ENCODE measurements at regions not wholly inside any gene's neighbourhood (a gene's known extent, or its start where the extent isn't known, plus 50 kb on each side); places are given as distances from the start of the nearest gene placed in this dataset.

DNA sequence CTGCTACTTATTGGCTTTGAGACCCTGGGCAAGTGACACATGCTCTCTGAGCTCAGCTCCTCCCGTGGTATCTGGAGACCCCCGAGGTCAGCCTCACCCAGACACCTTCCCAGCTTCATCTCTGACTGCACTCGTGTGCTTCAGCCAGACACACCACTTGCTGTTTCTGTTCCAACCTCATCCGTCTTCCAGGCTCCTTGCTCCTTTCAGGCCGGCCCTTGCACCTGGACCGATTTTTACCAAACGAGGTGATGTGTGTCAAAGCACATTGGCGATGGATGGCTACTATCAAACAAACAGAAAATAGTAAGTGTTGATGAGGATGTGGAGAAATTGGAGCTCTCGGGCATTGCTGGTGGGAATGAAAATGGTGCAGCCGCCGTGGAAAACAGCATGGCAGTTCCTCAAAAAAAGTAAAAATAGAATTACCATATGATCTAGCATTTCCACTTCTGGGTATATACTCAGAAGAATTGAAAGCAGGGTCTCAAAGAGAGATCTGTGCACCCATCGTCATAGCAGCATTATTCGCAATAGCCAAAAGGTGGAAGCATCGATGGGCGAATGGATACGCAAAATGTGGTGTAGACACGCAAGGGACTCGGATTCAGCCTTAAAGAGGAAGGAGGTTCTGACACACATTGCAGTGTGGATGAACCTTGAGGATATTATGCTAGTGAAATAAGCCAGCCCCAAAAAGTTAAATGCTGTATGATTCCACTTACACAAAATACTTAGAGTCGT is 96.1 kb upstream of the IER5L start:
- DNase-seq (ENCODE audit: low spot score) (no peak), FAIRE-seq (no peak)

DNA sequence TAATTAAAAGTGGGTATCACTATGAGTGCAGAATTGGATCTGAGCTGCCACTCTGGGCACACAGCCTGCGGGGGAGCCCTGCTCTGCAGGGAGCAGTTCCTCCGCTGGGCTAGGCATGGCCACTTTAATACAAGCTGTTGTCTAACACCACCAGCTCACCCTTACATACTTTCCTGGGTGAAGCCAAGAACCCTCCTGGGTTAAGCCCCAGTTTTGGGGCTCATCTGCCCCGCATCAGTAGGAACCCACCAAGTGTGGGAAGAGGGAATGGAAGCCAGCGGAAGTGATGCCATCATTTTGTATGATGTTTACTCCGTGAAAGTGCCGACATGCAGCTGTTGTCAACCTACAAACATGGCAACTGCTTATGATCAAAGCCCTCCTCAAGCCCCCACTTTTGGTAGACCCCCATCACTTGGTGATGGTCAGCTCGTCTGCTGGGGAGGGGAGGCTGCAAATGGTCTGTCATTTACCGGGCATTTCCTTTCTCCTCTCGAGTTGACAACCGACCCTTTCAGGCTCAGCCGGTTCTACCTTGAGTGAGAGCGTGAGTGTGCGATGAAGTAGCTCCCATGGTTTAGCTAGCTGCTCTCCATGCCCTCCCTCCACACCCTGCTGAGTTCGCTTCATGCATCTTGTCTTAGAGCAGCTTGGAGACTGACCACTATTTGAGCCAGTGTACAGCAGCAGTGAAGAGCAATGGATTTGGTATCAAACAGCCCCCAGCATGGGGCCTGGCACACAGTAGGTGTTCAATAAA is 95.3 kb upstream of the IER5L start:
- FAIRE-seq (no peak), DNase-seq (ENCODE audit: low spot score) (no peak)

DNA sequence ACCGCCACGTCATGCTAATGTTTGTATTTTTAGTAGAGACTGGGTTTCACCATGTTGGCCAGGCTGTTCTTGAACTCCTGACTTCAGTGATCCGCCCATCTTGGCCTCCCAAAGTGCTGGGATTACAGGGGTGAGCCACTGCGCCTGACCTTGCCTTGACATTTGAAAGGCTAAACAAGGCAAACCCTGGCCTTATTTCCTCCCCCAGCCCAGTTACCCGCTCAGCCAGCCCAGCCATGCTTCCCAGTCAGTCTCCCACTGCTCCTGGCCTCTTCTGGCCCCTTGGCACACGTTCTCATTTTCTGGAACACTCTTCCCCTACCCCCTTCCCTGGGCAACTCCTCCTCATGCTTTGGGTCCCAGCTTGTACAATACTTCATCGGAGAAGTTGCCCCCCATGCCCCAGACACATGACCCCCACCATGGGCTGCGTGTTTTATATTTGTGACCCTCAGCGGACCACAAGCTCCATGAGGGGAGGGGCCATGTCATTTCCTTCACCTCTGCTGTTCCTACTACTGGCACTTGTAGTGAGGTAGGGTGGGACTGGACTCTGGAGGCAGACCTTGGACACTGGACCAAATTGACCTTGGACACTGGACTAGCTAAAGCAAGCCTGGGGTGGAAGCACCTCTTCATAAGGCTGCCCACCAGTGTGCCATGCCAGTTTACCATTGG is 94.4 kb upstream of the IER5L start:
- FAIRE-seq (no peak), DNase-seq (ENCODE audit: low spot score) (no peak)

DNA sequence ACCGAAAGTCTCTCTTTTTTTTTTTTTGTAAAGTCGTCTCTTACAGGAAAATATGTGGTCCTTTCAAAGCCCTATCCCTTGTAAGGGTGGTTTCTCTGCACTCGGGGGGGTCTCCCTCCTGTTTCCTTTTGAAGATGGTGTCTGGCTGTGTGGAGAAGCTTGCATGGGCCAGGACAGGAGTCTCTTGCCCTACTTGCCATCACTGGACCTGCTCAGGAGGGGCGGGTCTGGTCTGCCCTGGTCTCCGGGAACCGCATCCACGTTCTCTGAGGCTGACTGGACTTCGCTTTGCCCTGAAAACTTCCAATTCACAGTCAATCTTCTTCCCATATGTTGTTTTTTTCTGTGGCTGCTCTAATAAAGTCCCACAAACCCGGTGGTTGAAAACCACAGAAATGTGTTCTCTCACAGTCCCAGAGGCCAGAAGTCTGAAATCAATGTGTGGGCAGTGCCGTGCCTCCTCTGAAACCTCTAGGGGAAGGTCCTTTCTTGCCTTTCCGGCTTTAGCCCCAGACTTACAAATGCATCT is 92.9 kb upstream of the IER5L start:
- FAIRE-seq: no peak
- DNase-seq (ENCODE audit: low spot score): peak; percentile 57

DNA sequence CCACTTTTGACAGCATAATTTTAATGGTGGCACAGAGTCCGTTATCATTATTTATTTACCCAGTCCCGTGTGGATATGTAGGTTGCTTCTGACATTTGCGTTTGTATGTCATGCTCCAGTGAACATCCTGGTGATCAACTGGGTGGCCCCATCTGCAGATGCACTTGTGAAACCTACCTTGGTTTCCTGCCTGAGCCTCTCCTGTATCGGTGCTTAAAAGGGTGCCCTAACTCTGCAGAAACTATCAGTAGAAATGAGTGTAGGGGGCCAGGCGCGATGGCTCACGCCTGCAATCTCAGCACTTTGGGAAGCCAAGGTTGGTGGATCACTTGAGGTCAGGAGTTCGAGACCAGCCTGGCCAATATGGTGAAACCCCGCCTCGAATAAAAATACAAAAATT is 92.1 kb upstream of the IER5L start:
- DNase-seq (ENCODE audit: low spot score): no peak
- FAIRE-seq: no peak

DNA sequence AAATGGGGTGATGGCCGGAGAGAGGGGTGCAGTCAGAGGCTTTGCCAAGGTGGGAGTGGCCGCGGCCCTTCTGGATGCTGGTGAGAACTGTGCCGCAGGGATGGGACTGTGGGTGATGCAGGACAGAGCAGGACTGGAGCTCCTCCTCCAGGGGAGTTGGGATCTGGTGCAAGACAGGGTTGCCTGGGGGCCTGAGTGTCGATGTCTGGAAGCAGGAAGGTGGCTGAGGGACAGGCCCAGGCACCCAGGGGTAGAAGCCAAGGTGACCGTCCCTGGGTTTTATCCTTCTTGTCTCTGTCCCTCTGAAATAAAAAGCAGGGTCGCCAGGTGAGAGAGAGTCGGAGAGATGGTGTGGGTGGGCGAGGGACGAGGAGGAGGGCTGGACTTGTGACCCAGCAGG is 89.1 kb upstream of the IER5L start:
- DNase-seq (ENCODE audit: low spot score) (no peak), FAIRE-seq (no peak)

DNA sequence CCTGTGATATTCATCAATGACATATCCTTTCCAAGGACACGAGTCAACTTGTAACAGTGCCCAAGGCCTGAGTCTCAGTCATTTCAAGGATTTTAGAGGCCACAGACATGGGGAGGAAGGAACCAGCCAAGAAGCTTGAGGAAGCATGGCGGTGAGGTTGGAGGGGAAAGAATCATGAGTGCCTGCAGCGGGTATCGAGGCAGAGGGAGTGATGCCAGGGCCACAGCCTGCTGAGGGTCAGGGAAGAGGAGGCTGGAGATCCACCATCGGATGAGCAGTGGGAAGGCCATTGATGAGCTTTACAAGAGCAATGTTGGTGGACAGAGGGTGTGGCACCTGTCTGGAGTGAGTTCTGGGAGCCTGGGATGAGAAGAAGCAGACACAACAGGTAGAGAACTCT is 88.5 kb upstream of the IER5L start:
- DNase-seq (ENCODE audit: low spot score): no peak
- no peak for FAIRE-seq

DNA sequence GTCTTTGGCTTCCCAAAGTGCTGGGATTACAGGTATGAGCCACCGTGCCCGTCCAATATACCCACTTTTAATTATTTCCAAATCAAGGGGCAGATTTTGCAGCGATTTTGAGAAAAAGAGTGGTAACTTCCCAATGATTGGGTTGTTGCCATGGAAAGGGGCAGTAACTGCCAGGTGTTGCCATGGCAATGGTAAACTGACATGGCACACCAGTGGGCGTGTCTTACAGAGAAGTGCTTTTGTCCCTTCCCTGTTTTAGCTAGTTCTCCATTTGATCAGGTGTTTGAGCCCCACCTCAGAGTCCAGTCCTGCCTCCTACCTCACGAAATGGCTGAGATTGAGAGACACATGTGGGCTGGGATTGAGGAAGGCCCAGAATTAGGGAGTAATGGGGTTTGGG is 86.3 kb upstream of the IER5L start:
- FAIRE-seq (no peak), DNase-seq (ENCODE audit: low spot score) (no peak)

DNA sequence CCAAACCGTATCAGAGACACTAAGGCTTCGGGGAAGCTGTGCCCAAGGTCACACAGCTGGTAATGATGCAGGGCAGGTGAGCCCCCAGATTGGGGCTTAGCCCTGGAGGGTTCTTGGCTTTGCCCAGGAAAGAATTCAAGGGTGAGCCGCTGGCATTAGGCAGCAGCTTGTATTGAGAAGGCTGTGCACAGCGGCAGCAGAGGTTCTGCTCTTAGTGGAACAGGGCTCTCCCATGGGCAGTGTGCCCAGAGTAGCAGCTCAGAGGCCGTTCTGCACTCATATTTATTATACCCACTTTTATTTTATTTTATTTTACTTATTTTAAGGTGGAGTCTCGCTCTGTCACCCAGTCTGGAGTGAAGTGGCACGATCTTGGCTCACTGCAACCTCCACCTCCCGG is 85.8 kb upstream of the IER5L start:
- no peak for DNase-seq (ENCODE audit: low spot score)
- FAIRE-seq: no peak

DNA sequence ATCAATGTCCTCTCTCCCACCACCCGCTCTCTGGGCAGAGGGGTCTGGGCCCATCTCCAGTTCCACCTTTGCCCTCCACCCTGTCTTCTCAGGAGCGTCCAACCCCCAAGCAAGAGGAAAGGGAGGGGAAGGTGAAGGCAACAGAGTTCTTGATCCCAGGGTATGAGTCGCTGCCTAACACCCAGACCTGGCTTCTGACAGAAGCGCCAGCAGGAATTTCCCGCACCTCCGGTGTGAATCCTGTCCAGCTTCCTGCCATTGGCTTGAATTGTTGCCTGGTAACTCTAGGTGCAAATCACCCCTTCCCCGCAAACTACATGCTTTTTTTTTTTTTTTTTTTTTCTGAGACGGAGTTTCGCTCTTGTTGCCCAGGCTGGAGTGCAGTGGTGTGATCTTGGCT is 84.2 kb upstream of the IER5L start:
- FAIRE-seq (no peak), DNase-seq (ENCODE audit: low spot score) (no peak)

DNA sequence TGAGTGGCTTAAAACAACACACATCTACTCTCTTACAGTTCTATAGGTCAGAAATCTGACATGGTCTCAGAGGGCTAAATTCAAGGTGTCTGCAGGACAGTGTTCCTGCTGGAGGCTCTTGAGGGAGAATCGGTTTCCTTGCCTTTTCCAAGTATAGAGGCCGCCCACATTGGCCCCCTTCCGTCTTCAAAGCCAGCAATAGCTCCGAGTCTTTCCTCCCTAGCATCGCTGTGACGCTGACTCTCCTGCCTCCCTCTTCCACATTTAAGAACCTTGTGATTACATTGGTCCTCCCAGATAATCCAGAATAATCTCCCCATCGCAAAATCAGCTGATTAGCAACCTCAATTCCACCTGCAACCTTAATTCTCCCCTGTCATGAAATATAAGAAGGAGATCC is 81.3 kb upstream of the IER5L start:
- DNase-seq (ENCODE audit: low spot score) (no peak), FAIRE-seq (no peak)

DNA sequence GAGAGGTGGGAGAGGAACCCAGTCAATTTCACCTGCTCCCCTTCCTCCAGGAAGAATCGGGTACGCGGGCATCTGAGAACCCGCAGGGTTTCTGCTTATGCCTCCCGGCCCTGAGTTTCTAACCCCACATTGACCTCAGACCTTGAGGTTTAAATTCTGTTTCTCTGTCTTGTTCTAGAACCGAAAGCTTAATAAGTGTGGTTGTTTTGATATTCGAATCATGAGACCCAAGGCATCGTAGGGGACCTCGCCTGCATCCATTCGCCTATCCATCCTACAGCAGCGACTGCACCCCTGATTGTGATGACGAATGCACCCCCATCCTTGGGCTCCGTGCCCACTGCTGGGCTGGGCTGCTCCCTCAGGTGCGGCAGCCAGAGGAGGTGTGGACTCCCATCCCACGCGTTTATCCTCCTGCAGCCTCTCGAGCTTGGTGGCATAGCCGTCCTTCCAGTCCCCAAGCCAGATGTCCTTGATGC is 80.8 kb upstream of the IER5L start:
- FAIRE-seq: no peak

DNA sequence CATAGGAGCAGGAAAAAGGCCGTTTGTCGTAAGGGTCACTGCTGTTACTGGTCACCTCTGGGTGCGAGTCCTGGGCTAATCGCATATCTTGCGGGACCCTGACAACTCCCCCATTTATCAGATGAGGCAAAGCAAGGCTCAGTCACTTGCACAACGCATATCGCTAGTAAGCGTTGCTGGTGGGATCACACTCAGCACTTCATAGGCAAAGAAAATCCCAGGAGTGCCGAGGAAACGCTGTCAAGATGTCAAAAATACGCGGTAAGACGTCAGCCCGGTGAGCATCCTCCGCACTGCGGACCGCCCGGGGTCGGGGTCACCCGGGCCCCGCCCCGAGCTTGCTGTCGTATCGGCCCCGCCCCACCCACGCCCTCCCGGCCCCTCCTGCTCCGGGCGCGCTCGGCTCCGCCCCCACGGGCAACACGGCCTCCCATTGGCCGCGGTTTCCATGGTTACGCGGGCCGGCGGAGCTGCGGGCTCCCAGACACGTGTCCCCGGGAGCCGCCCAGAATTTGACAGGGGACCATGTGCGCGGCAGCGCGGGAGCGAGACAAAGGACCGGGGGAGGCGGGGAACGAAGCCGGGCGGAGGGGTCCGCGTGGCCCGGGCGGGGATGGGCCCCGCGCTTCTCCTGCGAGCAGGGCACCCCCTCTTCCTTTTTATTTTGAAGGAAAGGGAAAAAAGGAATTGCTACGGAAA is 80.2 kb upstream of the IER5L start:
- peak; percentile 44 for DNase-seq (ENCODE audit: low spot score)
- FAIRE-seq: no peak

More for the DNA sequence above, 80.8 kb upstream of the IER5L start:
- no peak for DNase-seq (ENCODE audit: low spot score)

DNA sequence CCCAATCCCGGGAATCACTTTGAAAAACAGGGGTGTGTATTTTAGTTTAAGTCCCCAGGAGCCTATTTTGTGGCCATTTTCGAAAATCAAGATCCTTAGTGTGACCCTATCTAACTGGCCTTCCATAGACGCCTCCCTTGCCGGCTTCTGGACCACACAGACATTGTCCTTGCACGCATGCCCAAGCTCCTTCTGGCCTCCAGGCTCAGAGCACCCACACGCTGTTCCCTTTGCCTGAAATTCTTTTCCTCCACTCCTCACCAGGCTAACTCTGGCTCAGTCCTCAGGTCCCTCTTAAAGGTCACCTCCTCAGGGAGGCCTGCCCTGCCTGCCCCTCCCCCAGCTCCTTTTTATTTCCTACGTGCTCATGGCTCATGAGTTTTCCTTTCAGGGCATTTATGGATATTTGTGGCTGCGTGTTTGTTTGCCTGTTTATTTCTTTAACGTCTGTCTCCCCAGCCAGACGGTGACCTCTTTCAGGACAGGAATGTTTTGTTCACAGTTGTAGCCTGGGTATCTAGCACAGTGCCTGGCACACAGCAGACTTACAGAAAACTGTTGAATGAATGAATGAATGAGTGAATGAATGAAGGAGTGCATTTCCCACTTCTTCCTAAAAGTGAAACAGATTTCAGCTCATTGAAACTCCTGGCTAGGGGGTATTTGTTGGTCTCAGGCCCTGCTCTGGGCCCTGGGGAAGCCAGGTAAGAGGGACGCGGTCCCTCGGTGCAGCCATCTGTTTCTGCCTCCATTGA is 79.1 kb upstream of the IER5L start:
- FAIRE-seq (no peak), DNase-seq (ENCODE audit: low spot score) (no peak)

DNA sequence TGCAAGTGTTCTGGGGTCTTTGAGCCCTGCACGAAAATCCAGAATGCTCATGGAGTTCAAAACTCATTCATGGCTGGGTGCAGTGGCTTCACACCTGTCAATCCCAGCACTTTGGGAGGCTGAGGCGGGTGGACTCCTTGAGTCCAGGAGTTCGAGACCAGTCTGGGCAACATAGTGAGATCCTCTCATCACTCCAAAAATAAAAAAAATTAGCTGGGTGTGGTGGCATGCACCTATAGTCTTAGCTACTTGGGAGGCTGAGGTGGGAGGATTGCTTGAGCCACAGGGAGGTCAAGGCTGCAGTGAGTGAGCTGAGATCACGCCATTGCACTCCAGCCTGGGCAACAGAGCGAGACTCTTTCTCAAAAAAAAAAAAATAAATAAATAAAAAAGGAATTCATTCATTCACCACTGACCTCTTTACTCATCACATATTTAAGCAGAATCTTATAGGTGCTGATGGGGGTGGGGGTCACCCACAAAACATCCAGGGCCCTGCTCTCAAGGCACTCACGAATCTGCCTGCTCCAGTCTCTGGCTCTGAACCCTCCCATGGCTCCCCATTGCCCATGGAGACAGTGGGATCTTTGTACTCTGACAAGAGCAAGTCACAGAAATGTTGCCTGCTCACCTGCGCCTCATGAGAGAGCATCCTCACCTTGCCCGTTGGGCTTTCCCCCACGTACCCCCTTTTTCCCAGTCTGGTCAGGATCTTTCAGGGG is 76.7 kb upstream of the IER5L start:
- DNase-seq (ENCODE audit: low spot score) (no peak), FAIRE-seq (no peak)

DNA sequence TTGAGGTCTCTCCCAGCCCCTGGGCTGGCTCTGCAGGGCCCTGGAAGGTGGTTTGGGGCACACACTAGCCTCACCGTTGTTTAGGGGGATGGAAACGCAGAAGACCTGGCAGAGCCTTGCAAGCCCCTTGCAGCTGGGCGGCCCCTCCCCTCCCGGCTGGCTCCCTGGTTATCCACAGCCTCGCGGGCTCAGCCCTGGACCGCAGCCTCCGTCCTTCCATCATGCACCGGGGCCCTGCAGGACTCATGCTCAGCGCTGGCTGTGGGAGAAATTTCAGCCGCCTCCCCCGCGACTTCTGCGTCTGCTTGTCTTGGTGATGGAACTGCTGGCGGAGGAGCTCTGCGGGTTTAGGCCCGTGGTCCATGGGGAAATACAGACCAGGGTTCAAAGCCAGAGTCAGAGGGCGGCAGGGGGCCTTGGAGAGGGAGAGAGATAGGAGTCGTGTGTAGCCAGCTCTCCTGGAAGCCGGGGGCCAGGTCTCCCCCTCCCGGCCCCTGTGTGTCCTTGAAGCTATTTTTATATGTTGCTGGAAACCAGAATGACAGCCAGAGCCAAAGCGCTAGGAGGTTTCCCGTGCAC is 75.8 kb upstream of the IER5L start:
- DNase-seq (ENCODE audit: low spot score): no peak
- FAIRE-seq: no peak

DNA sequence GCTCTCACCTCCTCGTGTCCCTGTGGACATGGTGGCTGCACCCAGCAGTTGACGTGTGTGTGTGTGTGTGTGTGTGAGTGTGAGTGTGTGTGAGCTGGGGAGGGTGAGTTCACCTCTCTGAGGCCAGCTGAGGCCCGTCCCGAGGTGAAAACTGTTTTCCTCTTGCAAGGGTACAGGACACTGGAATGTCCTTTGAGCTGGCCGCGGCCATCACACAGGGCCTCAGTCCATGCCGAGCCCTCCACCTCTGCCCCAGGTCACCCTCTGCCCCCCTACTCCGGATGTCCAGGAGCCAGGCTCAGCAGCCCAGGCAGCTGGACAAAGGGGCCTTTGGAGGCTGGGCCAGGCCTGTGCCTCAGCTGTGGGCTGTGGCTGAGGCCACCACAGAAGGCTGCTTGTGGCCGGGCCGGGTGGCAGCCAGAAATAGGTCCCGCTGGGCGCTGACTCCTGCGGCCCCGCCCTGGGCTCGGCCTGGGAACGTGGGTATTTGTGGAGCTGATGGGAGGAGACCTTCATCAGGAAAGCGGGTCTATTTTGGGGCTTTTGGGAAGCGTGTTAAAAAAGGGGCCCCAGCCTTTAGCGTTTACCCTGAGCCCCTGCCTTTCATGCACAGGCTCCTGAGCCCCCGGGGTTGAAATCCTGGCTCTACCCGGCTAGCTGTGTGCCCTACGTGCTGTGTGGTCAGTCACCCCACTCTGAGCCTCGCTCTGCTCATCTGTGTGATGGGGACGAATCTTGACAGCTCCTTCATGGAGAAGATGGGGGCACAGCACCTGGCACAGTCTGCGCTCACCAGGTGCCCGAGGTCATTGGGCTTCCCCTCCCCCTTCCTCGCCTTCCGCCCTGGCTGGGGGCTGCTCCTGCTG is 75.1 kb upstream of the IER5L start:
- FAIRE-seq (no peak), DNase-seq (ENCODE audit: low spot score) (no peak)

DNA sequence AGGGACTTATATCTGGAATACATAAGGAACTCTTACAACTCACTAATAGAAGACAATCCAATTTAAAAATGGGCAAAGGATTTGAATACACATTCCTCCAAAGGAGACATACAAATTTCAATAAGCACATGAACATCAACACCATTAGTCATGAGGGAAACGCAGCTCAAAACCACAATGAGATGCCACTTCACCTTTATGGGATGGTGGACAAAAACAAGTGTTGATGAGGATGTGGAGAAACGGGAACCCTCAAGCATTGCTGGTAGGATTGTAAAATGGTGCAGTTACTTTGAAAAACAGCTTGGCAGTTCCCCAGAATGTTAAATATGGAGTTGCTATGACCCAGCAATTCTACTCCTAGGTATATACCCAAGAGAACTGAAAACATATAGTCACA is 72.7 kb upstream of the IER5L start:
- no peak for FAIRE-seq
- no peak for DNase-seq (ENCODE audit: low spot score)

Data from urothelium cell line (cell line).